Smooth muscle cell (in vitro differentiated cells): ENCODE measurements at regions not wholly inside any gene's neighbourhood (a gene's known extent, or its start where the extent isn't known, plus 50 kb on each side); places are given as distances from the start of the nearest gene placed in this dataset.

ENCODE experiments used
- DNase-seq: peaks from one replicate; lab custom pipeline; 2025; ENCODE audit not compliant: unreplicated experiment; lab: John Stamatoyannopoulos, UW
- H2AFZ ChIP-seq: fragments of 200-600 bp; sonication (generic); 2 replicates; pipeline ENCODE4 v1.6.0; 2016; ENCODE audit warnings: antibody characterized with exemption, low read depth, mild to moderate bottlenecking
- H3F3A ChIP-seq: fragments of 200-600 bp; sonication (generic); 2 replicates; pipeline ENCODE4 v1.6.0; 2017; ENCODE audit warnings: antibody characterized with exemption, low read depth
- H3K27ac ChIP-seq: fragments of 200-600 bp; sonication (generic); 2 replicates; pipeline ENCODE4 v1.5.1; 2016; ENCODE audit warnings: low read depth, mild to moderate bottlenecking
- H3K27me3 ChIP-seq: fragments of 200-600 bp; sonication (generic); 2 replicates; pipeline ENCODE4 v1.6.1; 2016; ENCODE audit warnings: low read depth, mild to moderate bottlenecking
- H3K36me3 ChIP-seq: fragments of 200-600 bp; sonication (generic); 2 replicates; pipeline ENCODE4 v1.5.1; 2016; ENCODE audit warnings: low read depth
- H3K4me1 ChIP-seq: fragments of 200-600 bp; sonication (generic); 2 replicates; pipeline ENCODE4 v1.5.1; 2016; ENCODE audit warnings: low read depth
- H3K4me2 ChIP-seq: fragments of 200-600 bp; sonication (generic); 2 replicates; pipeline ENCODE4 v1.6.0; 2016; ENCODE audit warnings: mild to moderate bottlenecking
- H3K4me3 ChIP-seq: fragments of 200-600 bp; sonication (generic); 2 replicates; pipeline ENCODE4 v1.5.1; 2016; ENCODE audit warnings: mild to moderate bottlenecking
- H3K79me2 ChIP-seq: fragments of 200-600 bp; sonication (generic); 2 replicates; pipeline ENCODE4 v1.6.0; 2016; ENCODE audit warnings: low read depth, mild to moderate bottlenecking
- H3K9ac ChIP-seq: fragments of 200-600 bp; sonication (generic); 2 replicates; pipeline ENCODE4 v1.6.0; 2016; ENCODE audit warnings: low read depth
- H3K9me3 ChIP-seq: fragments of 200-600 bp; sonication (generic); replicated peaks from 2 replicates; pipeline ENCODE4 v1.5.1; 2016; ENCODE audit warnings: low read depth
- H4K20me1 ChIP-seq: fragments of 200-600 bp; sonication (generic); 2 replicates; pipeline ENCODE4 v1.6.0; 2016; ENCODE audit warnings: low read depth
- WGBS: methylation state at CpG from one replicate; pipeline ENCODE4 v1.1.7; 2016; ENCODE audit warnings: low lambda C conversion rate; 5-methylcytosine and 5-hydroxymethylcytosine counted together
- TF ChIP-seq, protein P1 (sequence below): fragments of 200-600 bp; sonication (generic); IDR thresholded peaks from 2 replicates; pipeline ENCODE4 v1.5.1; 2017; ENCODE audit warnings: borderline replicate concordance, mild to moderate bottlenecking, antibody characterized with exemption; ENCODE audit not compliant: insufficient read depth, poor library complexity, severe bottlenecking

DNA sequence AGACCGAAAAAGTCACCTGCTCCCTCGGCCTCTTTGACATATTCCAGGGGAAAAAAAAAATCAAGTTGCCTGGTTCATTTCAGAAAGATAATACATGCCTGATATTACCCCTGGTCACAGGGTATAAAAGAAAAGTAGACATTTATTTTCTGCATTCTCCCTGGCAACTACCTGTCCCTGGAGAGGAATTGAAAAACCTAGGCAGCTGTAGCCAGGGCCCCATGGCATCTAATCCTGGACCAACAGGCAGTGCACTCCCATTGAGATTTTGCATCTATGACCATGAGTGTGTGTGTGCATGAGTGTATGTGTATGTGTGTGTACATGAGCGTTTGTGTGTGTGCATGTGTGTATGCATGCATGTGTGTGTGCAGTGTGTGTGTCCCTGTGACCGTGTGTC is 338.2 kb upstream of the PFKP start:
- Histone ChIP-seq H2AFZ (no peak overlapping the region), H3K4me1 (no peaks in the 10 kb centered on the region), H3K9me3 (no peaks in the 10 kb centered on the region), H3F3A (no peaks in the 10 kb centered on the region), H3K9ac (no peak overlapping the region), H3K36me3 (no peaks in the 10 kb centered on the region), H4K20me1 (no peaks in the 10 kb centered on the region), H3K4me2 (no peak overlapping the region), H3K4me3 (no peak overlapping the region), H3K27me3 (no peaks in the 10 kb centered on the region), H3K27ac (no peak overlapping the region), H3K79me2 (no peaks in the 10 kb centered on the region)
- DNase-seq = no peak
- 87% methylated on average over 4 of the region's 4 CpGs for WGBS
- TF ChIP-seq, protein P1, sequence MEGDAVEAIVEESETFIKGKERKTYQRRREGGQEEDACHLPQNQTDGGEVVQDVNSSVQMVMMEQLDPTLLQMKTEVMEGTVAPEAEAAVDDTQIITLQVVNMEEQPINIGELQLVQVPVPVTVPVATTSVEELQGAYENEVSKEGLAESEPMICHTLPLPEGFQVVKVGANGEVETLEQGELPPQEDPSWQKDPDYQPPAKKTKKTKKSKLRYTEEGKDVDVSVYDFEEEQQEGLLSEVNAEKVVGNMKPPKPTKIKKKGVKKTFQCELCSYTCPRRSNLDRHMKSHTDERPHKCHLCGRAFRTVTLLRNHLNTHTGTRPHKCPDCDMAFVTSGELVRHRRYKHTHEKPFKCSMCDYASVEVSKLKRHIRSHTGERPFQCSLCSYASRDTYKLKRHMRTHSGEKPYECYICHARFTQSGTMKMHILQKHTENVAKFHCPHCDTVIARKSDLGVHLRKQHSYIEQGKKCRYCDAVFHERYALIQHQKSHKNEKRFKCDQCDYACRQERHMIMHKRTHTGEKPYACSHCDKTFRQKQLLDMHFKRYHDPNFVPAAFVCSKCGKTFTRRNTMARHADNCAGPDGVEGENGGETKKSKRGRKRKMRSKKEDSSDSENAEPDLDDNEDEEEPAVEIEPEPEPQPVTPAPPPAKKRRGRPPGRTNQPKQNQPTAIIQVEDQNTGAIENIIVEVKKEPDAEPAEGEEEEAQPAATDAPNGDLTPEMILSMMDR = no peak

- H3K4me1 ChIP-seq = no peaks in the 10 kb centered on the region
- DNase-seq = no peak
- H3K36me3 ChIP-seq = no peaks in the 10 kb centered on the region
- no peaks in the 10 kb centered on the region for H3K79me2 ChIP-seq
- H3K9me3 ChIP-seq = no peaks in the 10 kb centered on the region
- whole genome bisulfite sequencing = 95% methylated on average over 6 of the region's 6 CpGs
- no peak overlapping the region for H3K4me2 ChIP-seq
- no peak overlapping the region for H3K27ac ChIP-seq
- no peaks in the 10 kb centered on the region for H4K20me1 ChIP-seq
- no peaks in the 10 kb centered on the region for H3K27me3 ChIP-seq
- no peak overlapping the region for H2AFZ ChIP-seq
- no peak overlapping the region for H3K9ac ChIP-seq
- TF ChIP-seq, protein P1 = no peak
- no peaks in the 10 kb centered on the region for H3F3A ChIP-seq
- no peak overlapping the region for H3K4me3 ChIP-seq
Measured at GRCh38 chr10:2728087-2728486, 339.3 kb upstream of the PFKP start.

- H3K4me2 ChIP-seq = no peak overlapping the region
- no peaks in the 10 kb centered on the region for H3F3A ChIP-seq
- H3K9ac ChIP-seq = no peak overlapping the region
- H3K27ac ChIP-seq = no peak overlapping the region
- H3K36me3 ChIP-seq = no peaks in the 10 kb centered on the region
- H2AFZ ChIP-seq = no peak overlapping the region
- DNase-seq = no peak
- no peaks in the 10 kb centered on the region for H3K4me1 ChIP-seq
- TF ChIP-seq, protein P1 = no peak
- no peaks in the 10 kb centered on the region for H3K27me3 ChIP-seq
- WGBS = 86% methylated on average over 9 of the region's 9 CpGs
- H3K4me3 ChIP-seq = no peak overlapping the region
- H3K79me2 ChIP-seq = no peaks in the 10 kb centered on the region
- no peaks in the 10 kb centered on the region for H4K20me1 ChIP-seq
- H3K9me3 ChIP-seq = no peaks in the 10 kb centered on the region
Measured at GRCh38 chr10:2716596-2716995, 350.8 kb upstream of the PFKP start.

- Histone ChIP-seq H3K4me2 (no peak overlapping the region), H3K4me3 (no peak overlapping the region), H3K9ac (no peak overlapping the region), H3K27me3 (no peaks in the 10 kb centered on the region), H2AFZ (no peak overlapping the region), H3K4me1 (no peaks in the 10 kb centered on the region), H3F3A (no peaks in the 10 kb centered on the region), H3K79me2 (no peaks in the 10 kb centered on the region), H3K9me3 (no peaks in the 10 kb centered on the region), H4K20me1 (no peaks in the 10 kb centered on the region), H3K27ac (no peak overlapping the region), H3K36me3 (no peaks in the 10 kb centered on the region)
- TF ChIP-seq, protein P1 = no peak
- DNase-seq = no peak
- 50% methylated on average over 2 of the region's 2 CpGs for WGBS
Measured at GRCh38 chr10:2714597-2714996, 352.8 kb upstream of the PFKP start.
